Astrocyte (in vitro differentiated cells and primary cell): ENCODE measurements at regions not wholly inside any gene's neighbourhood (a gene's known extent, or its start where the extent isn't known, plus 50 kb on each side); places are given as distances from the start of the nearest gene placed in this dataset.

Experiments
- EZH2 ChIP-seq: IDR thresholded peaks from 2 replicates; pipeline ENCODE4 v1.6.1; 2012; ENCODE audit warnings: mild to moderate bottlenecking, low read length, inconsistent platforms; ENCODE audit not compliant: insufficient read depth
- TF ChIP-seq, protein P1 (sequence below): IDR thresholded peaks from 2 replicates; pipeline ENCODE4 v1.5.1; 2011; ENCODE audit warnings: low read depth, mild to moderate bottlenecking, inconsistent platforms, low read length, moderate library complexity; ENCODE audit not compliant: insufficient read depth

GRCh38 chr5:10160241-10160640 is 89.4 kb downstream of the ATPSCKMT start:
- TF ChIP-seq EZH2 = no peak
- TF ChIP-seq, protein P1, sequence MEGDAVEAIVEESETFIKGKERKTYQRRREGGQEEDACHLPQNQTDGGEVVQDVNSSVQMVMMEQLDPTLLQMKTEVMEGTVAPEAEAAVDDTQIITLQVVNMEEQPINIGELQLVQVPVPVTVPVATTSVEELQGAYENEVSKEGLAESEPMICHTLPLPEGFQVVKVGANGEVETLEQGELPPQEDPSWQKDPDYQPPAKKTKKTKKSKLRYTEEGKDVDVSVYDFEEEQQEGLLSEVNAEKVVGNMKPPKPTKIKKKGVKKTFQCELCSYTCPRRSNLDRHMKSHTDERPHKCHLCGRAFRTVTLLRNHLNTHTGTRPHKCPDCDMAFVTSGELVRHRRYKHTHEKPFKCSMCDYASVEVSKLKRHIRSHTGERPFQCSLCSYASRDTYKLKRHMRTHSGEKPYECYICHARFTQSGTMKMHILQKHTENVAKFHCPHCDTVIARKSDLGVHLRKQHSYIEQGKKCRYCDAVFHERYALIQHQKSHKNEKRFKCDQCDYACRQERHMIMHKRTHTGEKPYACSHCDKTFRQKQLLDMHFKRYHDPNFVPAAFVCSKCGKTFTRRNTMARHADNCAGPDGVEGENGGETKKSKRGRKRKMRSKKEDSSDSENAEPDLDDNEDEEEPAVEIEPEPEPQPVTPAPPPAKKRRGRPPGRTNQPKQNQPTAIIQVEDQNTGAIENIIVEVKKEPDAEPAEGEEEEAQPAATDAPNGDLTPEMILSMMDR = no peak
